ENCODE measurements at regions not wholly inside any gene's neighbourhood (a gene's known extent, or its start where the extent isn't known, plus 50 kb on each side); places are given as distances from the start of the nearest gene placed in this dataset.

GRCh38 chr18:10120622-10121021 lies 206.8 kb downstream of the VAPA start:
- TF ChIP-seq CTCF (tag by site-specific recombination; IDR thresholded peaks at IDR 0.05) (no peak), ZBTB8A (tag by site-specific recombination; IDR thresholded peaks at IDR 0.05) (no peak), ZNF274 (IDR thresholded peaks at IDR 0.05; ENCODE audit: low read length) (no peak), ZNF274 (tag by site-specific recombination; IDR thresholded peaks at IDR 0.05; ENCODE audit: borderline replicate concordance) (no peak), ZNF555 (tag by site-specific recombination; conservative IDR thresholded peaks at IDR 0.05) (no peak), REPIN1 (tag by site-specific recombination; IDR thresholded peaks at IDR 0.05; ENCODE audit: low read depth) (no peak), ZNF138 (tag by site-specific recombination; IDR thresholded peaks at IDR 0.05; ENCODE audit: borderline replicate concordance) (no peak), ZNF768 (tag by site-specific recombination; IDR thresholded peaks at IDR 0.05) (no peak), ZBTB17 (tag by site-specific recombination; IDR thresholded peaks at IDR 0.05) (no peak), KLF16 (tag by site-specific recombination; IDR thresholded peaks at IDR 0.05) (no peak), PBX3 (CRISPR knock-in tag; IDR thresholded peaks at IDR 0.05) (no peak), ZNF335 (tag by site-specific recombination; conservative IDR thresholded peaks at IDR 0.05) (no peak), ZNF571 (tag by site-specific recombination; IDR thresholded peaks at IDR 0.05) (no peak), REST (tag by site-specific recombination; IDR thresholded peaks at IDR 0.05) (no peak)
